Astrocyte (in vitro differentiated cells and primary cell): ENCODE measurements at regions not wholly inside any gene's neighbourhood (a gene's known extent, or its start where the extent isn't known, plus 50 kb on each side); places are given as distances from the start of the nearest gene placed in this dataset.

Experiments used
- CTCF ChIP-seq: IDR thresholded peaks from 2 replicates; pipeline ENCODE4 v1.5.1; 2011; ENCODE audit warnings: low read depth, mild to moderate bottlenecking, inconsistent platforms, low read length, moderate library complexity; ENCODE audit not compliant: insufficient read depth
- EZH2 ChIP-seq: IDR thresholded peaks from 2 replicates; pipeline ENCODE4 v1.6.1; 2012; ENCODE audit warnings: mild to moderate bottlenecking, low read length, inconsistent platforms; ENCODE audit not compliant: insufficient read depth

- TF ChIP-seq CTCF (no peak), EZH2 (no peak)
These were observed 117.0 kb upstream of the NEBL start for GRCh38 chr10:21014141-21014540.
